Ovary (tissue), 3 donors: ENCODE measurements at regions not wholly inside any gene's neighbourhood (a gene's known extent, or its start where the extent isn't known, plus 50 kb on each side); places are given as distances from the start of the nearest gene placed in this dataset.

ENCODE experiments used
- CTCF ChIP-seq, 3 donors: fragments of 450-650 bp in 2 of 3; fragments of 200-600 bp in 1 of 3; IDR thresholded peaks; one replicate each; pipeline versions ENCODE4 v1.5.1 to v1.8.0; 2016 to 2022; ENCODE audit warnings: antibody characterized with exemption in 3 of 3, mild to moderate bottlenecking in 1 of 3
- EP300 ChIP-seq: sonication (generic); formaldehyde crosslinking; IDR thresholded peaks from one replicate; pipeline ENCODE4 v1.6.1; 2017; ENCODE audit warnings: antibody characterized with exemption
- POLR2A ChIP-seq: fragments of 450-650 bp; IDR thresholded peaks from one replicate; pipeline ENCODE4 v1.6.1; 2017; ENCODE audit warnings: antibody characterized with exemption, mild to moderate bottlenecking, moderate library complexity
- donor health status: DM: no; HTN: no; CAD: no.

GRCh38 chr5:5933651-5934050 lies 444.7 kb downstream of the MED10 start:
- TF ChIP-seq POLR2A (no peak), CTCF (IDR thresholded peaks at IDR 0.05) (no peak), EP300 (no peak)
